Superior temporal gyrus (tissue), 1 donor: ENCODE measurements at regions not wholly inside any gene's neighbourhood (a gene's known extent, or its start where the extent isn't known, plus 50 kb on each side); places are given as distances from the start of the nearest gene placed in this dataset.
A peak's percentile ranks its signal among the peaks of the same experiment; 100 is the strongest.
"Not testable (repeated sequence)": the region's sequence is repeated elsewhere in the genome, so short reads cannot be mapped to it uniquely, and the experiment has no call there.

Experiments used
- DNase-seq: peaks from one replicate; pipeline ENCODE4 v3.0.0-alpha.2; 2016; ENCODE audit errors: extremely low spot score

GRCh38 chr4:104330125-104330905 lies 164.4 kb downstream of the CXXC4 start:
- DNase-seq: no peak

DNA sequence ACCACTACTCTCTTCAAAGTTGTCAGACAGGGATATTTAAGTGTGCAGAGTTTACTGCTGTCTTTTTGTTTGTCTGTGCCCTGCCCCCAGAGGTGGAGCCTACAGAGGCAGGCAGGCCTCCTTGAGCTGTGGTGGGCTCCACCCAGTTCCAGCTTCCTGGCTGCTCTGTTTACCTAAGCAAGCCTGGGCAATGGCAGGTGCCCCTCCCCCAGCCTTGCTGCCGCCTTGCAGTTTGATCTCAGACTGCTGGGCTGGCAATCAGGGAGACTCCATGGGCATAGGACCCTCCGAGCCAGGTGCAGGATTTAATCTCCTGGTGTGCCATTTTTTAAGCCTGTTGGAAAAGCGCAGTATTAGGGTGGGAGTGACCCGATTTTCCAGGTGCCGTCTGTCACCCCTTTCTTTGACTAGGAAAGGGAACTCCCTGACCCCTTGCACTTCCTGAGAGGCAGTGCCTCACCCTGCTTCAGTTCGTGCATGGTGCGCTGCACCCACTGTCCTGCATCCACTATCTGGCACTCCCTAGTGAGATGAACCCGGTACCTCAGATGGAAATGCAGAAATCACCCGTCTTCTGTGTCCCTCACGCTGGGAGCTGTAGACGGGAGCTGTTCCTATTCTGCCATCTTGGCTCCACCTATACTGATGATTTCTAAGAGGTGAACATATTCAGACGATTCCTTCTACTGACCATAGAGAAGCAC lies 167.6 kb downstream of the CXXC4 start:
- not testable (repeated sequence) for DNase-seq

GRCh38 chr4:104302731-104303130 lies 192.0 kb downstream of the CXXC4 start:
- peak; percentile 85 for DNase-seq

DNA sequence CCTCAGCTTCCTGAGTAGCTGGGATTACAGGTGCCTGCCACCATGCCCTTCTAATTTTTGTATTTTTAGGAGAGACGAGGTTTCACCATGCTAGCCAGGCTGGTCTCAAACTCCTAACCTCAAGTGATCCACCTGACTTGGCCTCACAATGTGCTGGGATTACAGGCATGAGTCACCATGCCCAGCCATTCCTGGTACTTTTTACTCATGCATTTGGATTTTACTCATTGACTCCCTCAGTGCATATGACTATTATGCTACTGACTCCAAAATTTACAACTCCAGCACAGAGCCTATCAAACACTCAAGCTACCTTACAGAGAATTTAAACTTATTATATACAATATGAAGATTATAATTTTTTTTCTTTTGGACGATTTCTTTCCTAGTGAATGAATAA lies 199.9 kb downstream of the CXXC4 start:
- no peak for DNase-seq

DNA sequence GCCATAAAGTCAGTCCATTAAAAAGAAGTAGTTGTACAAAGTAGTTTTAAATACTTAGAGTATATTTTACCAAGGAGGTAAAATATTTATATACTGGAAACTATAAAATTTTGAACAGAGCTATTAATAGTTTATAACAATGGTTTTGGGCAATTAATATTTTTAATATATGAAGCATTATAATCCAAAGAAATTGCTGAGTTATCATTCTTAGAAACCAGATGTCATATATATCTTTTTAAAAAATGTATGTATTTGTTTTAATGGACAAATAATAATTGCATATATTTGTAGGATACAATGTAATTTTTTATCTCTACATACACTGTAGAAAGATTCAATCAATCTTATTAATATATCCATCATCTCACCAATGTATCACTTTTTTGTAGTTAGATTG lies 207.8 kb downstream of the CXXC4 start:
- no peak for DNase-seq

GRCh38 chr4:104283303-104283702 lies 211.4 kb downstream of the CXXC4 start:
- DNase-seq: no peak

GRCh38 chr4:104279744-104280143 lies 214.9 kb downstream of the CXXC4 start:
- peak; percentile 93 for DNase-seq

DNA sequence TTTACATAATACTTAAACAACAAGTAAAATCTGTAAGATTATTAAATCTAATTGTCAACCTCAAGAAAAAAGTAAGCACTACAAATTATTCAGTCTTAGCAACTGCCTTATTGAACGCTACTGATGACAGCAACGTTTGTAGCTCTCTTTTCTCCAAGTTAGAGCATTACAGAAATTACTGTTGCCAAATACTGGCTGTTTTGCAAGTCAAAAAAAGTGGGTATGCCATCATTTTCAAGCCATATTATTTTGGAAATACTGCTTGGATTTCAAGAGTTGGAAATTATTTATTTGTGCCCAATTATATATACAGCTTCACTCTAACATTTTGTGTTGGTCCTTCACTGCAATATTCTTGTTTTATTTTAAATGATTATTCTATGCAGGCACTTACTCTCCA lies 221.7 kb downstream of the CXXC4 start:
- DNase-seq: peak; percentile 53

GRCh38 chr4:104269603-104270002 lies 225.1 kb downstream of the CXXC4 start:
- not testable (repeated sequence) for DNase-seq

DNA sequence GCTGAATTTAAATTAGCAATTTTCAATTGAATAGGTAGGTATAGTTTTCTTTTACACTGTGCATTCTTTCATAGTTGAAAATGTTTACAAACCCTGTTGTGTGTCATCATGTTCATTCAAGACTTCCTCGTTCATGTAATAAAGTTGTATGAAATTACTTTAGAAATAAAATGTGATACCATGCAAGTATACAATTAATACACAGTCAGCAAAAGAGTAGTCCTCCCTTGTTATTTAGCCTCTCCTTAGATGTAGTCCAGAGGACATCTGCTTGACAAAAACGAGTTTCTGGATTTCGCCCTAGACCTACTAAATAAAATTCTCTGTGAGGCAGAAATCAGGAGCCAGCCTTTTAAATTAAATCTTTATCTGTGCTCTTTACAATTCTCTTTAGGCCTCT lies 231.6 kb downstream of the CXXC4 start:
- DNase-seq: no peak

DNA sequence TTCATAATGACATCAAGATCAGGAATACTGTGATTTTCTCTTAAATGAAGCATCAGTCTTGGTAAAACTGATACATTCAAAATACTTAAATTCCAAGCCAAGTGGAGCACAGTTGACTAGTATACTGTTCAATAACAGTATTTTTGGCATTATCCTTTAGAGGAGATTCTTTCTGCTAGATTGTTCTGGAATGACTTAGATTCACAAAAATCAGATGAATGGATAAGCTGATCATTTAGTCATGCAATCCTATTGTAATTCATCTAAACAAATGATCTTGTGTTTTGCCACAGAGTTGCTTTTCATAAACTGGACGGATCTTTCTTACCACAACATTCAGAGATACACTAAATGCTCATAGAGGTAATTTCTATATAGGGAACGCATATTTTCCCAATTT lies 232.0 kb downstream of the CXXC4 start:
- DNase-seq: peak; percentile 53

- DNase-seq: no peak
Observed at GRCh38 chr4:104248726-104249125, 246.0 kb downstream of the CXXC4 start.

- no peak for DNase-seq
Observed at GRCh38 chr4:104235967-104236366, 258.7 kb downstream of the CXXC4 start.

DNA sequence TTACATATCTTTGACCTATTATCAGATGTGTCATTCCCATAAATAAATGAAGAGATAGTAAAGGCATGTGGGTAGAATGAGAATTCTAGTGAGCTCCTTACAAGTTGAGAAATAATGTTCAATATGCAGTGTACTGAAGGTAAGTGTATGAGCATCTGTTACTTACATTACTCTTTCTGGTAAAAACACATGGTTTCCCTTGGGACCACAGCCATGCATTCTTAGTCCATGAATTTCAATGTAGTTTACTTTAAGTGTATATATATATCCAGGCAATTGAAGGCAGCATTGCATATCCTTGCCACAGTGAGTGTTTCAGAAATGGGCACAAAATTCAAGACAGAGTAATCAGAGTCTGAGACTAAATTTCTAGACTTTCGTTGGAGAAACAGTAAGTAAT lies 277.2 kb downstream of the CXXC4 start:
- no peak for DNase-seq

DNA sequence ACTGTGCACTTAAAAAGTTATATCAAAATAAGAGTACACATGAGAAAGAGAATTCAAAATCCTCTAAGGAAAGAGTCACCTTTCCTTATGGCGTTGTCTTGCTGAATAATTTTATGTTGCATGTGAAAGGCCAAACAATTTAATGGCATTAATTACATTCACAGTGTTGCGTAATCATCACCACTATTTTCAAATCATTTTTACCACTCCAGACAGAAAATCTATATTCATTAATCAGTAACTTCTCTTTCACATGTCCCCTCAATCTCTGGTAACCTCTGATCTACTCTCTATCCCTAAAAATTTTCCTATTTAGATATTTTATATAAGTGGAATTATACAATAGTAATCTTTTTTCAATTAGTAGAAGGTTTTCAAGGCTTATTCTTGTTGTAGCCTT lies 283.0 kb downstream of the CXXC4 start:
- DNase-seq: no peak

- DNase-seq: no peak
Observed at GRCh38 chr4:104210420-104210819, 284.3 kb downstream of the CXXC4 start.

GRCh38 chr4:104206784-104207183 lies 287.9 kb downstream of the CXXC4 start:
- DNase-seq: no peak

- no peak for DNase-seq
Observed at GRCh38 chr4:104205116-104205515, 289.6 kb downstream of the CXXC4 start.

- DNase-seq: no peak
Observed at GRCh38 chr4:104188301-104188700, 306.4 kb downstream of the CXXC4 start.

DNA sequence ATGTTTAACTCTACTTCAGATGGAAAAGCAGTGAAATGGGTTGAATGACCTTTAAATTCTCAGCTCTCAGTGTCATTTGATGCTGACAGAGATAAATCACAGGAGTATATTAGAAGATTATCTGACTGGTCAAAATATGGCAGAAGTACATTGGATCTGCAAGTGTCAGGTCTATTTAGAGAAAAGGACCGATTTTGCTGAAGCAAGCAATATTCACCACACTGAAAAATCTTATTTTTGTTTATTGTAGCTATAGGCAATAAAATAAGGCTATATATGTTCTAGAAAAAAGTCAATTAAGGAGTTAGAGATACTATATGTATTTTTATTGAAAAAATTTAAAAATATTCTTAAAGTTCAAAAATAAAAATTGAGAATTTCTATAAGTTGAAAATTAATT lies 325.3 kb downstream of the CXXC4 start:
- DNase-seq: no peak

DNA sequence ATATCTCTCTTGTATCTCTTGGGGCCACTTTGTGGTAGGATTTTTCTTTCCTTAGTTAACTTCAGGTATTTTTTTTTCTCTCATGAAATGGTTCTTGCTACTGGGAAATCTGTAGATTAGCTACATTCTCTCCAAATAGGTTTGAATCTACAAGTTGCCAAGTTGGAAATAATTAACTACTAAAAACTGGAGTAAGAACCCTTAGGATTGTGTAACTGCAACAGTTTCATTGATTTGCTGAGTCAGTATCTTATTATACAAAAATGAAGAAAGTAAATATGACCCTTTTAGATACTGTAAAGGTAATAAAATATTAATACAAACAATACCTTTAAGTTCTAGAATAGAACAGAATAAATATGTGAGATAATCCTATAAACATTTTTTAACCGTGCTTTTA lies 327.9 kb downstream of the CXXC4 start:
- DNase-seq: no peak

DNA sequence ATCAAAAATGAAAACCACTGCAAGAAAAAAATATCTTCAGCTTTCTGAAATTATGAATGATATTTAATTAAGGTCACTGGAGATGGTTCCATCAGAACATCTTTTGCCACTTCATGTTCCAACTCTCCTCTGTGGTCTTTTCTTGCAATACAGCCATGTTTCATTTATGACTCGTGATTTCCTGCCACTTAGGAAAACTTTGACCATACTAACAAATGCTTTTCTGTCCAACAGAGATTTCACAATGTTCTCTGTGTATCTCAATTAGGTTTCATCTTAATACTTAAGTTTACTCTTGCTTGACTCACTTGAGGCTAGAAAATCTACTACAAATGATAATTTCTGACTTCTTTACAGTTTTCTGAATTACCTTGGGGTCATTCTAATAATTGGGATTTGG lies 330.9 kb downstream of the CXXC4 start:
- DNase-seq: no peak

DNA sequence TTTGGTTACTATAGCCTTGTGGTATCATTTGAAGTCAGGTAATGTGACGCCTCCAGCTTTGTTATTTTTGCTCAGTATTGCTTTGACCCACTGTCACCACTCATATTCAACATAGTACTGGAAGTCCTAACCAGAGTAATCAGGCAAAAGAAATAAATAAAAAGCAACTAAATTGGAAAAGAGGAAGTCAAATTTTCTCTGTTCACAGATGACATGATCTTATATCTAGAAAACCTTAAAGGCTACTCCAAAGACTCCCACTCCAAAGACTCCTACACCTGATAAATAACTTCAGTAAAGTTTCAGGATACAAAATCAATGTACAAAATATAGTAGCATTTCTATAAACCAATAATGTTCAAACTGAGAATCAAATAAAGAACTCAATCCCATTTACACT lies 348.6 kb downstream of the CXXC4 start:
- DNase-seq: no peak
